NCI-H524 (cell line): ENCODE measurements at regions not wholly inside any gene's neighbourhood (a gene's known extent, or its start where the extent isn't known, plus 50 kb on each side); places are given as distances from the start of the nearest gene placed in this dataset.
A peak's percentile ranks its signal among the peaks of the same experiment; 100 is the strongest.

ENCODE experiments used
- DNase-seq, 2 experiments: peaks; one replicate each; lab custom pipeline; 2025; lab: John Stamatoyannopoulos, UW

- DNase-seq: peak; percentile 3 to 47
Observed at GRCh38 chr12:105705765-105706164, 375.3 kb downstream of the C12orf75 start.

GRCh38 chr12:105706321-105706972 is 376.0 kb downstream of the C12orf75 start:
- DNase-seq: peak in 1 of 2 experiments; percentile 25

- DNase-seq: no peak
Observed at GRCh38 chr12:105706973-105707334, 376.5 kb downstream of the C12orf75 start.

GRCh38 chr12:105713606-105714305 is 383.3 kb downstream of the C12orf75 start:
- DNase-seq: peak in 1 of 2 experiments; percentile 45

GRCh38 chr12:105716621-105717020 is 386.1 kb downstream of the C12orf75 start:
- DNase-seq: no peak

- DNase-seq: peak; percentile 60 to 84
Observed at GRCh38 chr12:105721051-105721825, 390.7 kb downstream of the C12orf75 start.

- DNase-seq: no peak
Observed at GRCh38 chr12:105721891-105722290, 391.4 kb downstream of the C12orf75 start.

- peak in 1 of 2 experiments; percentile 6 for DNase-seq
Observed at GRCh38 chr12:105723066-105723465, 392.6 kb downstream of the C12orf75 start.

- DNase-seq: no peak
Observed at GRCh38 chr12:105723494-105723893, 393.0 kb downstream of the C12orf75 start.

- no peak for DNase-seq
Observed at GRCh38 chr12:105724641-105725040, 394.1 kb downstream of the C12orf75 start.

- DNase-seq: no peak
Observed at GRCh38 chr12:105725054-105725453, 394.6 kb downstream of the C12orf75 start.

GRCh38 chr12:105729181-105729771 is 398.8 kb downstream of the C12orf75 start:
- no peak for DNase-seq

GRCh38 chr12:105729926-105730325 is 399.4 kb downstream of the C12orf75 start:
- no peak for DNase-seq

- DNase-seq: no peak
Observed at GRCh38 chr12:105733579-105733978, 403.1 kb downstream of the C12orf75 start.

- DNase-seq: no peak
Observed at GRCh38 chr12:105736498-105736897, 402.3 kb downstream of the NUAK1 start.

GRCh38 chr12:105738051-105738450 is 400.7 kb downstream of the NUAK1 start:
- DNase-seq: no peak

- DNase-seq: peak; percentile 12 to 51
Observed at GRCh38 chr12:105740369-105740768, 398.4 kb downstream of the NUAK1 start.

GRCh38 chr12:105740970-105741725 is 397.6 kb downstream of the NUAK1 start:
- peak; percentile 79 to 90 for DNase-seq

- DNase-seq: peak; percentile 76 to 88
Observed at GRCh38 chr12:105741786-105742566, 396.8 kb downstream of the NUAK1 start.

- DNase-seq: peak; percentile 77 to 90
Observed at GRCh38 chr12:105742567-105742874, 396.2 kb downstream of the NUAK1 start.
